Lung (tissue), 11 donors: ENCODE measurements at regions not wholly inside any gene's neighbourhood (a gene's known extent, or its start where the extent isn't known, plus 50 kb on each side); places are given as distances from the start of the nearest gene placed in this dataset.

Experiments used
- ATAC-seq: fragments of 200-7000 bp; cut with Tn5 transposase; one replicate; pipeline ENCODE4 v1.9.1; 2020; ENCODE audit warnings: moderate number of reproducible peaks; ENCODE audit not compliant: insufficient read depth, low FRiP score
- DNase-seq, 3 donors: peaks; one replicate each; pipeline ENCODE4 v3.0.0-alpha.2; 2013 to 2017
- H3K27ac ChIP-seq, 2 donors: one replicate each; pipeline ENCODE4 v1.5.1; 2013; ENCODE audit warnings: mild to moderate bottlenecking in 2 of 2, moderate library complexity in 2 of 2, control low read depth in 1 of 2, inconsistent platforms in 1 of 2, low read depth in 1 of 2, low read length in 1 of 2
- H3K27me3 ChIP-seq, 3 donors: one replicate each; pipeline ENCODE4 v1.5.1; 2013; ENCODE audit warnings: low read length in 2 of 3; ENCODE audit not compliant: control insufficient read depth in 3 of 3, insufficient read depth in 3 of 3
- H3K36me3 ChIP-seq, 4 donors: one replicate each; pipeline ENCODE4 v1.5.1; 2013; ENCODE audit warnings: low read length in 4 of 4, mild to moderate bottlenecking in 1 of 4, moderate library complexity in 1 of 4; ENCODE audit not compliant: control insufficient read depth in 4 of 4, insufficient read depth in 4 of 4
- H3K4me1 ChIP-seq, 5 donors: one replicate each; pipeline ENCODE4 v1.5.1; 2013; ENCODE audit warnings: low read length in 5 of 5, mild to moderate bottlenecking in 2 of 5, moderate library complexity in 1 of 5; ENCODE audit not compliant: control insufficient read depth in 5 of 5, insufficient read depth in 5 of 5
- H3K4me3 ChIP-seq: one replicate; pipeline ENCODE4 v1.5.1; 2013; ENCODE audit warnings: mild to moderate bottlenecking, control low read depth, moderate library complexity
- H3K9ac ChIP-seq, 2 donors: one replicate each; pipeline ENCODE4 v1.5.1; 2013; ENCODE audit warnings: low read length in 2 of 2, control low read depth in 1 of 2; ENCODE audit not compliant: insufficient read depth in 1 of 2
- H3K9me3 ChIP-seq, 4 donors: one replicate each; pipeline ENCODE4 v1.5.1; 2013; ENCODE audit warnings: low read length in 3 of 4, mild to moderate bottlenecking in 1 of 4, moderate library complexity in 1 of 4; ENCODE audit not compliant: control insufficient read depth in 4 of 4, insufficient read depth in 3 of 4
- WGBS, 2 donors: extraction: QIAGEN DNeasy Blood & Tissue Kit; methylation state at CpG; one replicate each; pipeline ENCODE4 v1.1.7; 2013; 5-methylcytosine and 5-hydroxymethylcytosine counted together
- TF ChIP-seq, protein P1 (sequence below): IDR thresholded peaks from 2 replicates; pipeline ENCODE4 v1.5.1; 2012; ENCODE audit warnings: mild to moderate bottlenecking; ENCODE audit errors: control extremely low read depth, extremely low read depth
- donor health status: control.
- donor health status: control.
- donor health status: Bipolar disorder and iron deficiency.
- donor health status: healthy.
- donor health status: DM: yes; HTN: yes; CAD: no.

- no peak overlapping the region for H3K4me3 ChIP-seq
- TF ChIP-seq, protein P1, sequence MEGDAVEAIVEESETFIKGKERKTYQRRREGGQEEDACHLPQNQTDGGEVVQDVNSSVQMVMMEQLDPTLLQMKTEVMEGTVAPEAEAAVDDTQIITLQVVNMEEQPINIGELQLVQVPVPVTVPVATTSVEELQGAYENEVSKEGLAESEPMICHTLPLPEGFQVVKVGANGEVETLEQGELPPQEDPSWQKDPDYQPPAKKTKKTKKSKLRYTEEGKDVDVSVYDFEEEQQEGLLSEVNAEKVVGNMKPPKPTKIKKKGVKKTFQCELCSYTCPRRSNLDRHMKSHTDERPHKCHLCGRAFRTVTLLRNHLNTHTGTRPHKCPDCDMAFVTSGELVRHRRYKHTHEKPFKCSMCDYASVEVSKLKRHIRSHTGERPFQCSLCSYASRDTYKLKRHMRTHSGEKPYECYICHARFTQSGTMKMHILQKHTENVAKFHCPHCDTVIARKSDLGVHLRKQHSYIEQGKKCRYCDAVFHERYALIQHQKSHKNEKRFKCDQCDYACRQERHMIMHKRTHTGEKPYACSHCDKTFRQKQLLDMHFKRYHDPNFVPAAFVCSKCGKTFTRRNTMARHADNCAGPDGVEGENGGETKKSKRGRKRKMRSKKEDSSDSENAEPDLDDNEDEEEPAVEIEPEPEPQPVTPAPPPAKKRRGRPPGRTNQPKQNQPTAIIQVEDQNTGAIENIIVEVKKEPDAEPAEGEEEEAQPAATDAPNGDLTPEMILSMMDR: no peak
- no peaks in the 10 kb centered on the region for H3K9me3 ChIP-seq
- no peak overlapping the region for H3K9ac ChIP-seq
- DNase-seq (peak; percentile 17 to 54 (median 38)), ATAC-seq (no peak)
- H3K27ac ChIP-seq: no peak overlapping the region
- H3K27me3 ChIP-seq: no peaks in the 10 kb centered on the region
- no peaks in the 10 kb centered on the region for H3K36me3 ChIP-seq
- no peaks in the 10 kb centered on the region for H3K4me1 ChIP-seq
These were observed 352.8 kb upstream of the KCNH7 start for GRCh38 chr2:163191372-163191771.

DNA sequence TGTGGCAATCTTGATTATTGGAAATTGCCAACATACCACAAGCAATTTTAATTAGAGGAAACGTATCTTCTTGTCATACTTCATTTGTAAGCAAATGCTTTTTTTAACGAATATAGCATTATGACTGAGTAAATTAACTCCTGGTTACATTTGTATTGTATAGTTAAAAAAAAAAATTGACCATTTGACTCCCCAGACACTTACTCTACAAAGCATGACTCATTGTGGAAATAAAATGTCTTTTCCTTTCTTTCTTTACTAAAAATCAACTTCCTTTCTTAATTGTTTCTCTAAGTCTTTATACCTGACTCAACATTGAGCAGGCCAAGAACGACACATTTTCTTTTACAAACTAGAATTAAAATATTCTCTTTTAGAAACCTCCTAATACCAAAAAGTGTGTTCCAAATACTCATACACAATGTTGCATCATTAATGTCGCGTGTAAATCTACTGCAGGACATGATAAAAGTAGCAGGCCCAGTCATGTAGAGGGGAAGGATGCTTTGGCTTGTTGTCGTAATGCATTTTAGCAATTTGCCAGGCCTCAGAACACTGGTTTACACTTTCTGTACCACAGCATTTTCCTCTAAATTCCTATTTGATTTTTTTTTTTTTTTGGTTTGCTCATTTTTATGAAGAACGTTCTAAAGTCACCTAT is 349.6 kb upstream of the KCNH7 start:
- no peaks in the 10 kb centered on the region for H3K9me3 ChIP-seq
- DNase-seq (no peak), ATAC-seq (no peak)
- H3K36me3 ChIP-seq: no peaks in the 10 kb centered on the region
- WGBS, 2 donors: 88 to 91% methylated on average over 7 of the region's 7 CpGs
- H3K27me3 ChIP-seq: no peaks in the 10 kb centered on the region
- H3K4me3 ChIP-seq: no peak overlapping the region
- TF ChIP-seq, protein P1: no peak
- no peak overlapping the region for H3K9ac ChIP-seq
- no peaks in the 10 kb centered on the region for H3K4me1 ChIP-seq
- no peak overlapping the region for H3K27ac ChIP-seq

DNA sequence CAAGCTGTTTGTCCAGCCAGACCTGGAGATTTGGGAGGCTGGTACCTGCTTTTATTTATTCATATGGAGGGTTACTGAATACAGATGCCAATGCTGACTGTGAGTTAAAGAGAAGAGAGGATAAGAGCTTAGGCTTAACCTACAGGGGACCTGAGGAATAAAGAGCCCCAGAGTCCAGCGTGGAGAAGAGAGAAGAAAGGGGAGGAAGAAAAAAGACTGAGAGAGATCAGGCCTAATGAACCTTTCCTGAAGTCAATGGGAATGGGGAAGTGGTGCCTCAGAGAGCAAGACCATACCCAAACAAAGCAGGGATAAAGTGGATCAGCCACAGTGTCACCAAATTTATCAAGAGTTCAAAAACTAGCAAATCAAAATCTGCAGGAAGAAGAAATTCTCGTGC is 348.6 kb upstream of the KCNH7 start:
- WGBS, 2 donors: 60 to 79% methylated on average over 2 of the region's 2 CpGs
- Histone ChIP-seq H3K4me1 (no peaks in the 10 kb centered on the region), H3K27me3 (peaks cover 0 to 2% (median 0%) of the 10 kb centered on the region in 3 donors), H3K36me3 (no peaks in the 10 kb centered on the region), H3K9ac (no peak overlapping the region), H3K27ac (no peak overlapping the region), H3K4me3 (no peak overlapping the region), H3K9me3 (no peaks in the 10 kb centered on the region)
- ATAC-seq: no peak
- no peak for DNase-seq
- TF ChIP-seq, protein P1: no peak

- ATAC-seq: no peak
- TF ChIP-seq, protein P1: no peak
- no peak for DNase-seq
- H3K27me3 ChIP-seq: peaks cover 0 to 2% (median 0%) of the 10 kb centered on the region in 3 donors
- no peaks in the 10 kb centered on the region for H3K36me3 ChIP-seq
- no peaks in the 10 kb centered on the region for H3K9me3 ChIP-seq
- H3K4me3 ChIP-seq: no peak overlapping the region
- 72 to 87% methylated on average over 2 of the region's 2 CpGs for WGBS, 2 donors
- H3K27ac ChIP-seq: no peak overlapping the region
- H3K4me1 ChIP-seq: no peaks in the 10 kb centered on the region
- no peak overlapping the region for H3K9ac ChIP-seq
These were observed 346.6 kb upstream of the KCNH7 start for GRCh38 chr2:163185160-163185559.
